ENCODE measurements at regions not wholly inside any gene's neighbourhood (a gene's known extent, or its start where the extent isn't known, plus 50 kb on each side); places are given as distances from the start of the nearest gene placed in this dataset.

DNA sequence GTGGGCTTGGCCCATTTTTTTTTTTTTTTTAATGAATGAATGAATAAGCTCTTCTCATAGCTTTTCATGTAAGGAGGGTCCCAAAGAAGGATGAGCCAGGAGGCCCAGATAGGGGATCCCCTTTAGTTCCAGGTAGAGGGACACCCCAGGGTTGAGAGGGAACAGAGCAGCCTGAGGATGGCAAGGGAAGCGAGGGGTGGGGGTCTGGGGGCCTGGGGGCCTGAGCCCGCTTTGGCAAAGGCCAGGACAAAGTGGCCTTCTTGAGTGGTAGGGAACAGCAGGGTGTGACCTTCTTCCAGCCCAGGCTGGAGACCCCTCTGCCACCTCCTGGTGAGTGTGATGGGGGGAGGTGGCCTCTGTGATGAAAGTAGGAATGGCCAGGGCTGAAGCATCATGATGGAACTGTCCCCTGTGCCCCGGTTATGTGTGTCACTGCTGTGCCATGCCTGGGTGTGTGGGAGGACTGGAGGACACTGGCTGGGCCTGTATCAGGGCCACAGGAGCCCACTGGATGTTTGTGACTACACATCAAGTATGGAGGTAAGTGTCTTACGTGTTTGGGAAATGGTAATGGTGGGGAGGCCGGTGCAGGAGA lies 263.5 kb upstream of the HDAC4 start:
- Histone ChIP-seq H3K9me3 (no peaks in the 10 kb centered on the region), H3K27me3 (peaks cover 0 to 46% (median 25%) of the 10 kb centered on the region in 3 donors), H3K36me3 (no peaks in the 10 kb centered on the region), H3K27ac (no peak overlapping the region), H3K4me1 (peaks cover 0 to 9% (median 4%) of the 10 kb centered on the region in 4 donors), H3K4me3 (no peak overlapping the region)
- DNase-seq: no peak
- intact Hi-C loops (cut with DNase I; ENCODE audit: low total_unique reads): no loop called here
- WGBS, 5 donors: 78 to 96% (median 93%) methylated on average over 5 of the region's 5 CpGs
- TF ChIP-seq POLR2A (IDR thresholded peaks at IDR 0.05) (no peak), EP300 (IDR thresholded peaks at IDR 0.05) (no peak)
- TF ChIP-seq, protein P1, sequence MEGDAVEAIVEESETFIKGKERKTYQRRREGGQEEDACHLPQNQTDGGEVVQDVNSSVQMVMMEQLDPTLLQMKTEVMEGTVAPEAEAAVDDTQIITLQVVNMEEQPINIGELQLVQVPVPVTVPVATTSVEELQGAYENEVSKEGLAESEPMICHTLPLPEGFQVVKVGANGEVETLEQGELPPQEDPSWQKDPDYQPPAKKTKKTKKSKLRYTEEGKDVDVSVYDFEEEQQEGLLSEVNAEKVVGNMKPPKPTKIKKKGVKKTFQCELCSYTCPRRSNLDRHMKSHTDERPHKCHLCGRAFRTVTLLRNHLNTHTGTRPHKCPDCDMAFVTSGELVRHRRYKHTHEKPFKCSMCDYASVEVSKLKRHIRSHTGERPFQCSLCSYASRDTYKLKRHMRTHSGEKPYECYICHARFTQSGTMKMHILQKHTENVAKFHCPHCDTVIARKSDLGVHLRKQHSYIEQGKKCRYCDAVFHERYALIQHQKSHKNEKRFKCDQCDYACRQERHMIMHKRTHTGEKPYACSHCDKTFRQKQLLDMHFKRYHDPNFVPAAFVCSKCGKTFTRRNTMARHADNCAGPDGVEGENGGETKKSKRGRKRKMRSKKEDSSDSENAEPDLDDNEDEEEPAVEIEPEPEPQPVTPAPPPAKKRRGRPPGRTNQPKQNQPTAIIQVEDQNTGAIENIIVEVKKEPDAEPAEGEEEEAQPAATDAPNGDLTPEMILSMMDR (IDR thresholded peaks at IDR 0.05): no peak

- Histone ChIP-seq H3K4me1 (peaks cover 0 to 9% (median 4%) of the 10 kb centered on the region in 4 donors), H3K27ac (no peak overlapping the region), H3K4me3 (no peak overlapping the region), H3K27me3 (peaks cover 0 to 46% (median 25%) of the 10 kb centered on the region in 3 donors), H3K36me3 (no peaks in the 10 kb centered on the region), H3K9me3 (no peaks in the 10 kb centered on the region)
- no peak for DNase-seq
- TF ChIP-seq, protein P1 (IDR thresholded peaks at IDR 0.05): no peak
- no peak for TF ChIP-seq POLR2A (IDR thresholded peaks at IDR 0.05)
- TF ChIP-seq POLR2AphosphoS5 (IDR thresholded peaks at IDR 0.05): no peak
- no peak for TF ChIP-seq EP300 (IDR thresholded peaks at IDR 0.05)
- whole genome bisulfite sequencing, 5 donors: 78 to 87% (median 80%) methylated on average over 9 of the region's 9 CpGs
- intact Hi-C loops (cut with DNase I; ENCODE audit: low total_unique reads): no loop called here
Observed at GRCh38 chr2:239663364-239663924, 262.6 kb upstream of the HDAC4 start.

DNA sequence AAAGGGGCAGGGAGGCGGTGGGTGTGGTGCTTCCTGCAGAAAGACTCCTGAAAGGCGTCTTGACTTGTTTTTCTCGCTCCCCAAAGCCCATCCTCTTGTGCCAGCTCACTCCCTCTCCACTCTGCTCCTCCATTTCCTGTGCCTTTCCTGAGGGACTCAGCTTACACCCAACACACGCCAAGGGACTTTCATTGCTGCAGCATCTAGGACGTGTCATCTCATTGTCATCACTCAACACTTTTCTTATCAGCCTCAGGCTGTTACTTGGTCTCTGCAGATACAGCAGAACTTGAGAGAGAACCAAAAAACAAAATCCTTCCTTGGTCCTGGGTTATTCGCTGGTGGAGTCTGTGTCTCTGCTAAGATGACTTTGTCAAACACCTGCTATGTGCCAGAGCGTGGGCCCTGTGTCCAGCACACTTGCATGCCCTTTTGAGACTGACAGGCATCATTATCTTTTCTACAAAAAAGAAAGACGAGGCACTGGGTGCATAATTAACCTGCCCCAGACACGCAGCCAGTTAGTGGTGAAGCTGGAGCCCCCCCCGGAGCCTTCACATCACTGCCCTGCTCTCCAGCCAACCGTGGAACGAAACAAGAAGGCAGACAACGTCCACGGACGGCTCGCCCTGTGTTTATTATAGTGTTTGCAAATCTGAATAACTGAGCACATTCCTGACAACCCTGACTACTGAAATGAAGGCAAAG lies 261.7 kb upstream of the HDAC4 start:
- WGBS, 5 donors: 53 to 59% (median 57%) methylated on average over 16 of the region's 16 CpGs
- H3K4me1 ChIP-seq: peaks cover 0 to 9% (median 4%) of the 10 kb centered on the region in 4 donors
- no peaks in the 10 kb centered on the region for H3K36me3 ChIP-seq
- H3K4me3 ChIP-seq: no peak overlapping the region
- no peaks in the 10 kb centered on the region for H3K9me3 ChIP-seq
- no peak overlapping the region for H3K27ac ChIP-seq
- intact Hi-C loops (cut with DNase I; ENCODE audit: low total_unique reads): no loop called here
- TF ChIP-seq POLR2AphosphoS5 (IDR thresholded peaks at IDR 0.05): no peak
- TF ChIP-seq, protein P1 (IDR thresholded peaks at IDR 0.05): no peak
- no peak for TF ChIP-seq POLR2A (IDR thresholded peaks at IDR 0.05)
- no peak for TF ChIP-seq EP300 (IDR thresholded peaks at IDR 0.05)
- DNase-seq: no peak
- peaks cover 0 to 46% (median 25%) of the 10 kb centered on the region in 3 donors for H3K27me3 ChIP-seq

DNA sequence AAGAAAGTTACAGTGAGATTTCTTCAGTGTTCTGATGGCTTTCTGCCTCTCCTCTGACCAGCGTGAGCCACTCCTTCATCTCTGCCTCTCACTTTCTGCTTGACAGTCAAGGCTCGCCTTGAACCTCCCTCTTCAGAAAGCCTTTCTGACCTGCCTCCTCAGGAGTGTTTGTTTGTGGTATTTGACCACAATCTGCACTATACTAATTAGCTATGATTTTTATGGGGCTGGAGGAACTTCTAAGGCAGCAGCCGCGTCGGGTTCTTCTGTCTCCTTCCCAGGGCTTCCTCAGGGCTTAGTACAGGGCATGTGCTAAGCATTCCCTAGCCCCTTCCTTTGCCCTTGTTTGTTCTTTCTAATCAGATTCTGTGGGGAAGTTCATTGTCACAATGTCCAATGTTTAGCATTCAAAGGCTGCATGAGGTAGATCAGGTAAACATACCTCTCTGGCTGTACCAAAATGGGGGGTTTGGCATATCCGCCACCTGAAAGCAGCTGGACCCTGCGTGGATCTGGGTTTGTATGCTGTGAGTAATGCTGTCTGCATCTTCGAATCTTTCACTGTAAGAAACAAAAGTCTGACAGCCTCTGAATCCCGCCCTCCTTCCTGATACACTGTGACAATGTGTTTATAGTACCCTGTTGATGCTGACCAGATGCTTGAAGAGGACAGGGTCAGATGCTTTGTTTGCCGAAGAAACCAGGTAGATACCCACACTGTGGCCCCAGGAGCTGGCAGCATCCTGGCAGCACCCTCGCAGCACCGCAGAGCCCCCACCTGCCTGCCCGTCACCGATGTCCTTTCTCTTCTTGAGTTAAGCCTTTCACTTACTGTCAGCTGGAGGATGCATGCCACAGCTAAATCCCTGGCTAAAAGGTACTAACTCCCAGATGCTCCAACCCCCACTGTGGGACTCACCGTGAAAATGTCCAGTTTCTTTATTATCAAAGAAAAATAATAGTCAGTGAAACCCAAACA lies 260.8 kb upstream of the HDAC4 start:
- TF ChIP-seq, protein P1 (IDR thresholded peaks at IDR 0.05): no peak
- TF ChIP-seq POLR2A (IDR thresholded peaks at IDR 0.05) (no peak), EP300 (IDR thresholded peaks at IDR 0.05) (no peak), POLR2AphosphoS5 (IDR thresholded peaks at IDR 0.05) (no peak)
- peaks cover 0 to 46% (median 25%) of the 10 kb centered on the region in 3 donors for H3K27me3 ChIP-seq
- no peaks in the 10 kb centered on the region for H3K36me3 ChIP-seq
- WGBS, 5 donors: 40 to 52% (median 41%) methylated on average over 15 of the region's 15 CpGs
- intact Hi-C loops (cut with DNase I; ENCODE audit: low total_unique reads): no loop called here
- H3K4me3 ChIP-seq: no peak overlapping the region
- H3K27ac ChIP-seq: no peak overlapping the region
- DNase-seq: no peak
- no peaks in the 10 kb centered on the region for H3K9me3 ChIP-seq
- H3K4me1 ChIP-seq: peaks cover 0 to 9% (median 4%) of the 10 kb centered on the region in 4 donors

Measured in stomach (tissue), 8 donors.